HG03060 (cell line): ENCODE measurements at regions not wholly inside any gene's neighbourhood (a gene's known extent, or its start where the extent isn't known, plus 50 kb on each side); places are given as distances from the start of the nearest gene placed in this dataset.
"Not testable (repeated sequence)": the region's sequence is repeated elsewhere in the genome, so short reads cannot be mapped to it uniquely, and the experiment has no call there.

Experiments used
- ATAC-seq: cut with Tn5 transposase; IDR thresholded peaks from one replicate; pipeline ENCODE4 v1.9.1; 2021; ENCODE audit warnings: low read depth, moderate number of reproducible peaks; ENCODE audit not compliant: unreplicated experiment

- ATAC-seq, result no peak
These were observed 436.1 kb downstream of the SPATA31D1 start for GRCh38 chr9:82424599-82425120.

- no peak for ATAC-seq
These were observed 442.5 kb downstream of the SPATA31D1 start for GRCh38 chr9:82431121-82431520.

- not testable (repeated sequence) for ATAC-seq
These were observed 444.8 kb downstream of the SPATA31D1 start for GRCh38 chr9:82433290-82433931.

GRCh38 chr9:82436475-82436874, 447.9 kb downstream of the SPATA31D1 start:
- no peak for ATAC-seq

GRCh38 chr9:82437183-82437582, 448.6 kb downstream of the SPATA31D1 start:
- ATAC-seq, result not testable (repeated sequence)

GRCh38 chr9:82438581-82438980, 450.0 kb downstream of the SPATA31D1 start:
- ATAC-seq, result no peak

GRCh38 chr9:82443312-82443711, 454.7 kb downstream of the SPATA31D1 start:
- no peak for ATAC-seq

GRCh38 chr9:82445556-82445955, 457.0 kb downstream of the SPATA31D1 start:
- no peak for ATAC-seq

GRCh38 chr9:82447343-82447742, 458.8 kb downstream of the SPATA31D1 start:
- ATAC-seq, result no peak

GRCh38 chr9:82449986-82450385, 461.4 kb downstream of the SPATA31D1 start:
- no peak for ATAC-seq

- no peak for ATAC-seq
These were observed 466.1 kb downstream of the SPATA31D1 start for GRCh38 chr9:82454509-82455190.

GRCh38 chr9:82456642-82457041, 468.1 kb downstream of the SPATA31D1 start:
- ATAC-seq, result no peak

- no peak for ATAC-seq
These were observed 468.7 kb downstream of the SPATA31D1 start for GRCh38 chr9:82457298-82457697.

- no peak for ATAC-seq
These were observed 469.3 kb downstream of the SPATA31D1 start for GRCh38 chr9:82457891-82458290.

GRCh38 chr9:82458296-82458695, 469.7 kb downstream of the SPATA31D1 start:
- no peak for ATAC-seq

GRCh38 chr9:82466616-82467260, 478.2 kb downstream of the SPATA31D1 start:
- ATAC-seq, result no peak

GRCh38 chr9:82467436-82467835, 478.9 kb downstream of the SPATA31D1 start:
- ATAC-seq, result no peak

- no peak for ATAC-seq
These were observed 485.7 kb downstream of the SPATA31D1 start for GRCh38 chr9:82474235-82474634.

GRCh38 chr9:82475584-82476301, 487.2 kb downstream of the SPATA31D1 start:
- no peak for ATAC-seq

GRCh38 chr9:82480921-82481320, 492.3 kb downstream of the SPATA31D1 start:
- ATAC-seq, result no peak

GRCh38 chr9:82487935-82488312, 499.4 kb downstream of the SPATA31D1 start:
- ATAC-seq, result no peak
